Endothelial cell of umbilical vein (primary cell): ENCODE measurements at regions not wholly inside any gene's neighbourhood (a gene's known extent, or its start where the extent isn't known, plus 50 kb on each side); places are given as distances from the start of the nearest gene placed in this dataset.

Experiments used
- CTCF ChIP-seq, 2 donors: IDR thresholded peaks; 1 replicate in 1 of 2; 2 replicates in 1 of 2; pipeline ENCODE4 v1.5.1; 2011; ENCODE audit warnings: low read length in 2 of 2, mild to moderate bottlenecking in 2 of 2, moderate library complexity in 2 of 2, control low read depth in 1 of 2, inconsistent platforms in 1 of 2, low read depth in 1 of 2; ENCODE audit not compliant: insufficient read depth in 1 of 2; ENCODE audit errors: extremely low read depth in 1 of 2
- EZH2 ChIP-seq: IDR thresholded peaks from 2 replicates; pipeline ENCODE4 v1.6.1; 2012; ENCODE audit warnings: borderline replicate concordance, low read depth, mild to moderate bottlenecking, moderate library complexity, low read length, inconsistent platforms; ENCODE audit not compliant: severe bottlenecking
- FOS ChIP-seq: IDR thresholded peaks from 2 replicates; pipeline ENCODE4 v1.6.1; 2011; ENCODE audit warnings: mild to moderate bottlenecking, low read length, moderate library complexity, borderline replicate concordance; ENCODE audit not compliant: insufficient read depth
- JUN ChIP-seq: IDR thresholded peaks from 2 replicates; pipeline ENCODE4 v1.6.1; 2011; ENCODE audit warnings: borderline replicate concordance, low read depth; ENCODE audit not compliant: insufficient read length, insufficient read depth
- MAX ChIP-seq: IDR thresholded peaks from 2 replicates; pipeline ENCODE4 v1.6.1; 2011; ENCODE audit not compliant: insufficient read depth, insufficient read length
- POLR2A ChIP-seq: IDR thresholded peaks from 2 replicates; pipeline ENCODE4 v1.6.1; 2012; ENCODE audit warnings: low read depth, mild to moderate bottlenecking, control low read depth, low read length
- POLR2AphosphoS5 ChIP-seq: IDR thresholded peaks from 2 replicates; pipeline ENCODE4 v1.6.1; 2012; ENCODE audit warnings: low read depth, mild to moderate bottlenecking, control low read depth, low read length, moderate library complexity; ENCODE audit not compliant: insufficient read depth

- TF ChIP-seq CTCF (IDR thresholded peaks at IDR 0.05; ENCODE audit: extremely low read depth in 1 of 2, insufficient read depth in 1 of 2, low read depth in 1 of 2, low read length in 2 of 2) (no peak), POLR2AphosphoS5 (no peak), JUN (no peak), FOS (no peak), POLR2A (no peak), MAX (no peak), EZH2 (no peak)
Observed at GRCh38 chr3:196141052-196141865, 59.4 kb upstream of the TFRC start.
